Endodermal cell (in vitro differentiated cells): ENCODE measurements at regions not wholly inside any gene's neighbourhood (a gene's known extent, or its start where the extent isn't known, plus 50 kb on each side); places are given as distances from the start of the nearest gene placed in this dataset.

Source experiments
- DNase-seq: peaks from one replicate; pipeline ENCODE4 v3.0.0-alpha.2; 2017
- H3K27ac ChIP-seq: 2 replicates; pipeline ENCODE4 v1.5.1; 2013; ENCODE audit warnings: mild to moderate bottlenecking, low read depth, low read length, moderate library complexity
- H3K27me3 ChIP-seq: 2 replicates; pipeline ENCODE4 v1.6.1; 2013; ENCODE audit warnings: mild to moderate bottlenecking, low read length, moderate library complexity; ENCODE audit not compliant: insufficient read depth, control insufficient read depth, poor library complexity, severe bottlenecking
- H3K36me3 ChIP-seq: 2 replicates; pipeline ENCODE4 v1.7.0; 2013; ENCODE audit warnings: mild to moderate bottlenecking, low read length, moderate library complexity; ENCODE audit not compliant: control insufficient read depth, insufficient read depth
- H3K4me1 ChIP-seq: one replicate; pipeline ENCODE4 v1.7.0; 2013; ENCODE audit warnings: low read length; ENCODE audit not compliant: control insufficient read depth, insufficient read depth
- H3K4me3 ChIP-seq: 2 replicates; pipeline ENCODE4 v1.5.1; 2013; ENCODE audit warnings: mild to moderate bottlenecking, low read length, moderate library complexity
- H3K9ac ChIP-seq: 2 replicates; pipeline ENCODE4 v1.6.1; 2013; ENCODE audit warnings: mild to moderate bottlenecking, low read length, moderate library complexity; ENCODE audit not compliant: poor library complexity, severe bottlenecking; ENCODE audit errors: extremely low read depth
- H3K9me3 ChIP-seq: 2 replicates; pipeline ENCODE4 v1.6.1; 2013; ENCODE audit warnings: mild to moderate bottlenecking, low read length, moderate library complexity; ENCODE audit not compliant: control insufficient read depth
- H3K27ac Mint-ChIP-seq: 2 replicates; pipeline ENCODE4 v1.8.0; 2020; ENCODE audit warnings: mixed read lengths
- H3K27me3 Mint-ChIP-seq: 2 replicates; pipeline ENCODE4 v1.8.0; 2021; ENCODE audit warnings: mild to moderate bottlenecking, mixed read lengths; ENCODE audit not compliant: insufficient read depth
- H3K36me3 Mint-ChIP-seq: 2 replicates; pipeline ENCODE4 v1.8.0; 2020; ENCODE audit warnings: low read depth, mixed read lengths
- H3K4me1 Mint-ChIP-seq: 2 replicates; pipeline ENCODE4 v1.8.0; 2020; ENCODE audit warnings: mixed read lengths
- H3K4me3 Mint-ChIP-seq: 2 replicates; pipeline ENCODE4 v1.8.0; 2020; ENCODE audit warnings: mild to moderate bottlenecking, moderate library complexity, mixed read lengths
- H3K9me3 Mint-ChIP-seq: 2 replicates; pipeline ENCODE4 v1.8.0; 2020; ENCODE audit warnings: mild to moderate bottlenecking, mixed read lengths
- WGBS, 2 experiments: methylation state at CpG; one replicate each; pipeline versions ENCODE4 v1.1.5 to v1.1.7; 2013; ENCODE audit warnings: missing lambda C conversion rate in 2 of 2, mixed read lengths in 1 of 2; ENCODE audit not compliant: insufficient coverage in 1 of 2, insufficient read length in 1 of 2; 5-methylcytosine and 5-hydroxymethylcytosine counted together
- TF ChIP-seq, protein P1 (sequence below): fragments of 200-600 bp; sonication (generic); conservative IDR thresholded peaks from 2 replicates; pipeline ENCODE4 v1.5.0; 2021; ENCODE audit warnings: antibody characterized with exemption, mild to moderate bottlenecking

DNA sequence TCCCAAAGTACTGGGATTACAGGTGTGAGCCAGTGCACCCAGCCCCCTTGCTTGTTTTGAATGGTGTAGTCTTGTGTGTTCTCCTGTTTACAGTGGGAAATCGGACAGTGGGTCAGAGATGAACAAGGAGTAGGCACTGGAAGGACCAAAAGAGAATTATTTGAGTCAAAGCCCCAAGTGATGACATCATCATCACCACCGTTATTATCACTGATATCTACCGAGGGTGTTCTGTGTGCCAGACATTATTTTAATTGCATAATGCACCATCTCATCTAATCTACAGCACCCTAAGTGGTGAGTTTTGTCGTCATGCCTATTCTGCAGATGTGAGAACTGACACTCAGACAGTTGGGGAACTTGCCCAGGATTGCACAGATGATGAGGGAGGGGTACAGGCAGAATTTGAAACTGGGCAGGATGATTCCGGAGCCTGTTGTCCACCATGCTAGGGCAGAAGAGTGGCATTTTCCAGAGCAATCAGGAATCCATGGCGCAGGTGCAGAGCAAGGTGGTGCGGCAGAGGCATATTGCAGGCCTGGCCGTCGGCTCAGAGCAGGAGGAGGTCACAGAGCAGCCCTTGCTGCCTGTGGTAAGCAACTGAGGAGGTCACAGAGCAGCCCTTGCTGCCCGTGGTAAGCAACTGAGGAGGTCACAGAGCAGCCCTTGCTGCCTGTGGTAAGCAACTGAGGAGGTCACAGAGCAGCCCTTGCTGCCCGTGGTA lies 137.0 kb upstream of the HDAC4 start:
- Histone ChIP-seq H3K27ac (no peak overlapping the region), H3K9me3 (no peaks in the 10 kb centered on the region), H3K4me1 (no peaks in the 10 kb centered on the region), H3K9ac (no peak overlapping the region), H3K4me3 (no peak overlapping the region), H3K27me3 (no peaks in the 10 kb centered on the region), H3K36me3 (no peaks in the 10 kb centered on the region)
- TF ChIP-seq, protein P1, sequence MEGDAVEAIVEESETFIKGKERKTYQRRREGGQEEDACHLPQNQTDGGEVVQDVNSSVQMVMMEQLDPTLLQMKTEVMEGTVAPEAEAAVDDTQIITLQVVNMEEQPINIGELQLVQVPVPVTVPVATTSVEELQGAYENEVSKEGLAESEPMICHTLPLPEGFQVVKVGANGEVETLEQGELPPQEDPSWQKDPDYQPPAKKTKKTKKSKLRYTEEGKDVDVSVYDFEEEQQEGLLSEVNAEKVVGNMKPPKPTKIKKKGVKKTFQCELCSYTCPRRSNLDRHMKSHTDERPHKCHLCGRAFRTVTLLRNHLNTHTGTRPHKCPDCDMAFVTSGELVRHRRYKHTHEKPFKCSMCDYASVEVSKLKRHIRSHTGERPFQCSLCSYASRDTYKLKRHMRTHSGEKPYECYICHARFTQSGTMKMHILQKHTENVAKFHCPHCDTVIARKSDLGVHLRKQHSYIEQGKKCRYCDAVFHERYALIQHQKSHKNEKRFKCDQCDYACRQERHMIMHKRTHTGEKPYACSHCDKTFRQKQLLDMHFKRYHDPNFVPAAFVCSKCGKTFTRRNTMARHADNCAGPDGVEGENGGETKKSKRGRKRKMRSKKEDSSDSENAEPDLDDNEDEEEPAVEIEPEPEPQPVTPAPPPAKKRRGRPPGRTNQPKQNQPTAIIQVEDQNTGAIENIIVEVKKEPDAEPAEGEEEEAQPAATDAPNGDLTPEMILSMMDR: no peak
- H3K4me3 Mint-ChIP-seq: no peak overlapping the region
- WGBS, 2 experiments: 90 to 93% methylated on average over 7 to 11 of the region's 11 CpGs
- H3K9me3 Mint-ChIP-seq: peaks cover 2% of the 10 kb centered on the region
- DNase-seq: no peak
- H3K4me1 Mint-ChIP-seq: no peaks in the 10 kb centered on the region
- H3K27ac Mint-ChIP-seq: no peak overlapping the region
- no peaks in the 10 kb centered on the region for H3K27me3 Mint-ChIP-seq
- no peaks in the 10 kb centered on the region for H3K36me3 Mint-ChIP-seq

DNA sequence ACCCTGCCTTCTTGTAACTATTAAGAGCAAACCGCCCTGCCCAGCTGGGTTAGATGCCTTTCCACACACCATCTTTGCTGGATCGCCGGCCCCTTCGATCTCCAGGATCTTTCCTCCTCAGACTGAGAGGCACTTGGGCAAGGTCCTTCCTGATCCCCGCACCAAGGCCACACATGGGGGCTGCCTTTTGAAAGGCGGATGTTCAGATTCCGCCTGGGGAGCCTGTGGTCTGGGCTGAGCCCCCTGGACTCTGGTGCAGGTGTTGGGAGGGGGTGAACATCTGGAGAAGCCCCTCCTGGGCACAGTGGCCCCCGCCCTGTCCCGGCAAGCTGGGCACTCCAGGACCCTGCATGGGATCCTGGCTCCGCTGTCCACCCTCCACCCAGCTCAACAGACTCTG lies 135.4 kb upstream of the HDAC4 start:
- Mint-ChIP-seq H3K27ac (no peak overlapping the region), H3K4me3 (no peak overlapping the region), H3K4me1 (no peaks in the 10 kb centered on the region), H3K9me3 (peaks cover 2% of the 10 kb centered on the region), H3K27me3 (peaks cover 2% of the 10 kb centered on the region), H3K36me3 (no peaks in the 10 kb centered on the region)
- TF ChIP-seq, protein P1: no peak
- no peaks in the 10 kb centered on the region for H3K4me1 ChIP-seq
- no peak for DNase-seq
- no peaks in the 10 kb centered on the region for H3K9me3 ChIP-seq
- H3K9ac ChIP-seq: no peak overlapping the region
- no peak overlapping the region for H3K27ac ChIP-seq
- H3K4me3 ChIP-seq: no peak overlapping the region
- no peaks in the 10 kb centered on the region for H3K27me3 ChIP-seq
- WGBS, 2 experiments: 88 to 95% methylated on average over 6 to 10 of the region's 10 CpGs
- H3K36me3 ChIP-seq: no peaks in the 10 kb centered on the region

DNA sequence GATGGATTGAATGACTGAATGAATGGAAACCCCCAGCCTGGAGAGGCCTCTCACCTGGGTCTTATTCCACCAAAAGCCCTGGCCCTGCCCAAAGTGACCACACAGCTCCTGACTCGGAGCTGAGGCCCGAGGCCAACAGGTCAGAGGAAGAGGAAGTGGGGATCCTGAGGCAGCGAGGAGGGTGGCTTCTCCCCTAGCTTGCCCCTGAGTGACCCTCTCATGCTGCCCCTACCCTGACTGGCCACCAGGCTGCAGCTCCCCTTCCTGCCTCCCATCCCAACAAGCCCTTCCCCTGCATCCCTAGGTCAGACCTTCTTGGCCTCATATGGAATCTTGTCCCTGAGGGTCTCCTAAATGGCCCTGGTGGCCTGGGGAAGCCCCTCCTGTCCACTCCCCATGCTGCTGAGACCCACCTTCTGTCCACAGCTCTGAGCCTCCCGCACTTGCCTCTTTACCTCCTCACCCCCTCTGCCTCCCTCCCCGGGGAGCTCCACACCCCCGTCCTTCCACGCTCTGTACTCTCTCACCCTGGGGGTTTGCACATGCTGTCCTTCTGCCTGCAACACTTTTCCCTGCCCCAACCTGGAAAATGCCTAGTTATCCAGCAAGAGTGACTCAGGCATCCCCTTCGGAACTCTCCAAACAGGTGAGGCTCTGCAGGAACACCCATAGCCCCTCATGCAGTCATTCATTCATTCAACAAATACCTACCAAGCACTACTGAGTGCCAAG lies 134.8 kb upstream of the HDAC4 start:
- no peak overlapping the region for H3K27ac ChIP-seq
- no peaks in the 10 kb centered on the region for H3K9me3 Mint-ChIP-seq
- no peaks in the 10 kb centered on the region for H3K27me3 ChIP-seq
- no peaks in the 10 kb centered on the region for H3K4me1 Mint-ChIP-seq
- peaks cover 2% of the 10 kb centered on the region for H3K27me3 Mint-ChIP-seq
- no peak overlapping the region for H3K4me3 Mint-ChIP-seq
- 92% methylated on average over 4 to 8 of the region's 8 CpGs for WGBS, 2 experiments
- no peaks in the 10 kb centered on the region for H3K9me3 ChIP-seq
- H3K4me1 ChIP-seq: no peaks in the 10 kb centered on the region
- H3K36me3 ChIP-seq: no peaks in the 10 kb centered on the region
- no peak overlapping the region for H3K9ac ChIP-seq
- no peak overlapping the region for H3K27ac Mint-ChIP-seq
- no peak for DNase-seq
- H3K36me3 Mint-ChIP-seq: no peaks in the 10 kb centered on the region
- no peak overlapping the region for H3K4me3 ChIP-seq
- TF ChIP-seq, protein P1: no peak
